Colon (tissue), 2 donors: ENCODE measurements at regions not wholly inside any gene's neighbourhood (a gene's known extent, or its start where the extent isn't known, plus 50 kb on each side); places are given as distances from the start of the nearest gene placed in this dataset.

Source experiments
- FAIRE-seq: peaks from 2 replicates; lab custom pipeline; 2012; peaks lifted over from hg19 to GRCh38; lab: Jason Lieb, UNC
- donor health status: control.
- donor health status: control.

DNA sequence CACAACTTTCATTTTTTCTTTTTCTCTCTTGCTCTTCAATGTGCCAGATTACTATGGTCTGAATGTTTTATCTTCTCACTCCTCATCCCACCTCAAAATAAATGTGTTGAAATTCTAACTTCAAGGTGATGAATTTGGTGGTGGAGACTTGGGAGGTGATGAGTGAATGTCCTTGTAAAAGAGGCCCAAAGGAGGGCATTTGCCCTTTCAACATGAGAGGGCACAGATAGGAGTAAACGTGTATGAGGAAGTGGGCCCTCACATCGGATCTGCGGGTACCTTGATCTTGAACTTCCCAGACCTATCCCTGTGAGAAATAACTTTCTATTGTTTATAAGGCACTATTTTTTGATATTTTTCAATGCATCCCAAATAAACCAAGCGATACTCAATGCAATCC lies 412.3 kb upstream of the ADGRL2 start:
- no peak for FAIRE-seq

- FAIRE-seq: no peak
These were observed 413.3 kb upstream of the ADGRL2 start for GRCh38 chr1:81387446-81387845.

DNA sequence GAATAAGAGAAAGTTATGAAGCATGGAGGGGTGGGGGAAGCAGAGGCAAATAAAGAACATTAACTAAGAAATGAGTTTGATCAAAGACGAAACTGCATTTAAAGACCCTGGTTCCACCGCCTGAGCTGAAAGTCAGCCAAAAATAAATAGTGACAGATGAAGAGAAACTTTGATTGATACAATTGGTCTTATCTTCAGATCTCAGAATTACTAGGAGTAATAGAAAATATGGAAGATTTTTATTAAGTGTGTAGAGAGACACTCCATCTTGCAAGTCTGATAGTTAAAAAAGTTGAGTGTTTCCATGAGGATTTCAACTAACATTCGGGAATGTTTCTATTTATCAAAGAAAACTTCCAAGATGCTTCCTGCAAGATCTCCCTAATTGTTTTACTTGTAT lies 418.2 kb upstream of the ADGRL2 start:
- no peak for FAIRE-seq

- FAIRE-seq: no peak
These were observed 418.9 kb upstream of the ADGRL2 start for GRCh38 chr1:81381881-81382280.

DNA sequence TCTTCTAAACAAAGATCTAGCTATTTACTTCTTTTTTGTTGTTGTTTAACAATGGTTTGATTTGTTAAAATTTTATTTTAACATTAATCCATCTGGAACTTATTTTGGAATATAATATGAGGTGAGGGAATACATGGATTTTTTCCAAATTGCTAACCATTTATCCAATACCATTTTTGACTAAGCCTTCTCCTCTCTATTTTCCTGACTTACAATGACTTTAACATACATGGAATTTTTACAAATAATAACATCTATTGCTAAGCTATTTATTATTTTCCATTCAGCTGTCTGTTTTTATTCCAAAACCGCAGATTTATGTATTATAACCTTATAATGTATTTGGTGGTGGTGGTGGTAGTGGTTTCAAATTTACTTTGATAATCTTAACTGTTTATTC lies 420.3 kb upstream of the ADGRL2 start:
- FAIRE-seq: no peak

DNA sequence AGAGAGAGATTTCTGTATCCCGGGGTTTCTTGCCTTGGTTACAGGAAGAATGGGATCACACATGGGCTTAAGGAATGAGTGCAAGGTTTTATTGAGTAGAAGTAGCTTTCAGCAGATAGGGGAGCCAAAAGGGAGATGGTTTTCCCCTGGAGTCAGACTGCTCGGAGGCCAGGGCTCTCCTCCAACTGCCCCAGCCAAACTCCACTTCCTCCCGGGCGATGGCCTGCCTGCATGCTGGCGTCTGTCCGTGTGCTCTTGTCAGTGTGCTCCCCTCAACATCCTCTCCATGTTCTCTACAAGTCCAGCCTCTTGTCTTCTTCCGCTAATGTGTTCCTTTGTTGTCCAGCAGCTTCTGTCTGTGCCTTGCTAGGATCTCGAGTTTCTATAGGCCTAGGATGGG lies 421.3 kb upstream of the ADGRL2 start:
- no peak for FAIRE-seq

DNA sequence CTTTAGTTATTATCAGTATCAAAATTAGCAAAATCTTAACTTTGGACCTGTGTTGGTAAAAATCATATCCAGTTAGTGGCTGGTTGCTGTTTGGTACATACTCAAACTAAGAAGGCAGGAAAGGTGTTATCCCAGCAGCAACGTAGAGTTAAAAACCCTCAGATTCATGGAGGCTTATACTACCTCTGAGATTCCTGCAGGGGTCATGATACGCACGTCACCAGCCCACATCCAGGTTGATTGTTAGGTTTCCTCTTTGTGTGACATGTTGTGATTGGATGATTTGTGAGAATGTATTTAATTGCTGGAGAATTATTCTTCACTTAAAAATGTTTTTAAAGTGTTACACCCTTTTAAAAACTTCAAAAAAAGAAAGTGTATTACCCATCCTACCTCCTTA lies 423.3 kb upstream of the ADGRL2 start:
- no peak for FAIRE-seq

DNA sequence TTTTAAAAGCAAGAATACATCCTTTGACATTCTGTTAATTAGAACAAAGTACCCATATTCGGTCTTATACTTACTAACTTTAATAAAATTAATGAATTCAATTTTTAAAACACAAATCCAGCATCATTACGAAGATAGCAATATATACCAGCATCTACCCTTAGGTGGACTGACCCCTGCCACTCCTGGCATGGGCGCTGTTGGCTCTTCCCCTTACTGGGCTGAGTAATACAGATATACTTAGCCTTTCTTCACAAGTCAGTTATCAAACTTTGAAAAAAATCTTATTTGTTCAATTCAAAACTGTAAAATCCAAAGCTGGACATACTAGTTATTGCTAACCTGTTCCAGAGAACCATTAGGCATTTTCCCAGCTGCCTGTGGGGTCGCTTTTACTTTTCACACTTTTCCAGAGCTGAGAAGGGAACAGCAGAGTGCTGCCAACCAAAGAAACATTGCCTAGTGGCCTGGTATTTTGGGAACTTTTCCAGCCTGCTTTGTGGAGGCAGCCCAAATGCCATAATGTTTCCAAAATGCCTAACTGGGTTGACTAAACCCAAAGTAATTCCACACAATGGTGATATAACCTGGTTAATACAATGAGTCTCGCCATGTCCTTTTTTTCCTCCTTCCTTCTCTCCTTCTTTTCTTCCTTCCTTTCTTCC lies 424.7 kb upstream of the ADGRL2 start:
- no peak for FAIRE-seq

GRCh38 chr1:81374481-81374880 lies 426.3 kb upstream of the ADGRL2 start:
- no peak for FAIRE-seq

- FAIRE-seq: no peak
These were observed 428.9 kb upstream of the ADGRL2 start for GRCh38 chr1:81371864-81372263.

DNA sequence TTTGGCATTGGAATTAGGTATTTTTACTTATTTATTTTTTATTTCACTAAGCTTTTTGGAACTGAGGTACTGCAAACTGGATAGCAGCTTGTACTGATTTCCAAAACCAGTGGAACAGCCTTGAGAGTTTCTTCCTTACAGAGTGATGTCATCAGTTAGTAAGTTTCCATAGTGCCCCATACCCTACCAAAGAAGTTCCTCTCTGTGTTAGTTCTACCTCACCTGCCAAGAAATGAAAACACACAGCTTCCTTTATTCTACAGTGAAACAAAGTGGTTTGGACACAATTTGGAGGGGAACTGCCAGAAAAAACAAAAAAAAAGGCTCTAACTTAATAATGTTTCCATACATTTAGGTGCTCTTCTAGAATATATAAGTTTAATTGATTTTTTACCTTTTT lies 430.9 kb upstream of the ADGRL2 start:
- no peak for FAIRE-seq

- FAIRE-seq: no peak
These were observed 434.6 kb upstream of the ADGRL2 start for GRCh38 chr1:81366173-81366572.

- no peak for FAIRE-seq
These were observed 436.6 kb upstream of the ADGRL2 start for GRCh38 chr1:81364088-81364487.

GRCh38 chr1:81358151-81358550 lies 442.6 kb upstream of the ADGRL2 start:
- FAIRE-seq: no peak

DNA sequence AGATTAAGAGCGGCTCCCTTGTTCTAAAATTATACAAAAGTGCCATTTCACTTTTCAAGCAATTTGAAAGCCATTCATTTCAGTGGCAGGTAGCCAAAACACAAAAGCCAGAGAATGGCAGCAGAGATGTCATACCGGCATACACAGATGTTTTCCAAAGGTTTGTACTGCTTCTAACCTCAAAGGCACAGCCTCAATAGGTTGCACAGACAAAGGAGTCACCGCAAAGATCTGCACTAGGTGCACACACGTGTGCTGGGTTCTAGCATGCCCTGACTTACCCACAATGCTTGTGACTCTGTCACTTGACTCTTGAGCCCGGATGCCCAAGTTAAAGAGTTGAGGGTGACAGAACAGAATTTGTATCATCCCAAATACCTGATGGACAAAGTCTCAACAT lies 448.9 kb upstream of the ADGRL2 start:
- no peak for FAIRE-seq

DNA sequence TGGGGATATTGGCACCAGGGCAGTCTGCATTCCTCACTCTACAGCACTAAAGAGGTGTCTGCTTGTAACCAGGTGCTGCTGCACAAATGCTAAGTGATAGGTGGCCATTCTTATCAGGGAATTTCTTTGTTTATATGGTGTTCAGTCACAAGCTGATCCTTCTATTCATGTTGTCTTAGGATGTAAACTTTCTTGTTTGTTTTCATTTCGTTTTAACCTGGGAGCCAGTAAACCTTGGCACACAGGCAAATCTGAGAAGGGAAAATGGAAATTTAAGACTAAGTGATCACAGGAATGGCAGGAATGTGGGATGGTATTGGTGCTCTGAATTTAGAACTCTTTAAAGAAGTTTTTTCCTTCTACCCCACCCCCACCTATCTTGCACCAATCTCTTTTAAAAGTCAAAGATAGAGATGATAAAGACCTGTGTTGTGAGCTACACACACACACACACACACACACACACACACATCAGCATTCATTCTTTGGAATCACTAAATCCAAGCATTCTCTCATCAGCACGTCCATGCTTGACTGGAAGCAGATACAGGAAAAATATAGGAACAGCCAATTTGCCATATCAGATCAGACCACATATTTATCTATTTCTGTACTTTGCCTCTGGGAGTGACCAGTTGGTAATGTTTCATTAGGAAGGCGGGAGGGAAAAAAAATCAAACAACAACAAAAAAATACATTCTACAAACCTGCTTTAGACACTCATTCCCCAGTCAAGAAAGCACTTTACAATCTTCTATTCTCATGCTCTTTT lies 451.4 kb upstream of the ADGRL2 start:
- no peak for FAIRE-seq

- no peak for FAIRE-seq
These were observed 455.6 kb upstream of the ADGRL2 start for GRCh38 chr1:81345110-81345509.

- no peak for FAIRE-seq
These were observed 460.5 kb upstream of the ADGRL2 start for GRCh38 chr1:81340239-81340638.

GRCh38 chr1:81337226-81337625 lies 463.5 kb upstream of the ADGRL2 start:
- no peak for FAIRE-seq

GRCh38 chr1:81335876-81336275 lies 464.9 kb upstream of the ADGRL2 start:
- FAIRE-seq: no peak

DNA sequence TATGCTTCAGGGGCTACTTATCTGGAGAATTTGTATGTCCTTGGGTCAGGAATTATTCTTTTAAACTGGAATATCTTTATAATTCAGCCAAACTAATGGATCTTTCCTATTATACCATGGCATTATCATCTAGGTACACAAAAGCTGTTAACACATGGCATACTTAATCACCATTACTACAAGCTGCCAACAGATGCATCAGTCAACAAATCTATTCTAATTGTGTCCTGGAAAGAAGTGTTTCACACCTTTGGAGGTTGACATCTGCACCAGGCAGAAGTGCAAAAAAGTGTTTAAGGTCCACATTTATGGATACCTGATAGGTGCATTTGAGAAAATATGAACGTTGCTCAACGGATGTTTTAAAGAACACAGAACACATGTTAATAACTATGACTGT lies 470.2 kb upstream of the ADGRL2 start:
- no peak for FAIRE-seq

- no peak for FAIRE-seq
These were observed 470.6 kb upstream of the ADGRL2 start for GRCh38 chr1:81330111-81330510.

GRCh38 chr1:81329041-81329440 lies 471.7 kb upstream of the ADGRL2 start:
- FAIRE-seq: no peak

- no peak for FAIRE-seq
These were observed 473.0 kb upstream of the ADGRL2 start for GRCh38 chr1:81327743-81328142.
